ENCODE measurements at regions not wholly inside any gene's neighbourhood (a gene's known extent, or its start where the extent isn't known, plus 50 kb on each side); places are given as distances from the start of the nearest gene placed in this dataset.
"Not testable (repeated sequence)": the region's sequence is repeated elsewhere in the genome, so short reads cannot be mapped to it uniquely, and the experiment has no call there.

DNA sequence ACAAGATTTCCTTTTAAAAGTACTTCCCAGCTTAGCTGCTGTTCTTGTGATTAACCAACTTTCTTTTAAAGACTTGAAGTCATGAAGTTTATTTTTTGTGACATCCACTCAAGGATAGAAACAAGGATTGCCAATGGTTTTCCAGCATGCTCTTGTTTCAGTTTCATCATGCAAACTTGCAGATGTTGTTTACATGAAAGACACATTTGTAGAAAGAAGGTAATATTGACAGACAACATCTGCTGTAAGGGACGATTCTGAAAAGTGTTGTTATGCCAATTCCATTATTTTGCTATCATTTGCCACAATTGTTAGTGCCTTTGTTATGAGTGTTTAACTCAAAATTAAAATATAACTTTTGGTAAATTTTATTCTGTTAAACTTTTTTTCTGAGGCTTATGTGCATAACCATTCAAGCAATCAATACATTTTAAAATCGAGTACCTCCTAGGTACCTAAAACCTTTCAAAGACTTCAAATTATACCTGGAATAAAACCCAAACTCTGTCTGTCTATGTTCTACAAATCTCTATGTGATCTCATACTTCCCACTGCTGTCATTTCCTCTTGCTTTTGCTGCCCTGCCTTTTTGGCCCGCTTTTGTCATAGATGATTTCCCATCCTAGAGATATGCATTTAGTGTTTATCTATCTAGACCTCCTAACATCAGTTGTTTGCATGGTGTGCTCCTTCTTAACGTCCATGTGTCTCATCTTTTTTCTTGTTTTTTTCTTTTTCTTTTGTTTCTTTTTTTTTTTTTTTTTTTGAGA, 630.4 kb downstream of the NR2F2 start:
- no peak for FAIRE-seq

- no peak for FAIRE-seq
Observed at GRCh38 chr15:96966554-96966953, 636.1 kb downstream of the NR2F2 start.

DNA sequence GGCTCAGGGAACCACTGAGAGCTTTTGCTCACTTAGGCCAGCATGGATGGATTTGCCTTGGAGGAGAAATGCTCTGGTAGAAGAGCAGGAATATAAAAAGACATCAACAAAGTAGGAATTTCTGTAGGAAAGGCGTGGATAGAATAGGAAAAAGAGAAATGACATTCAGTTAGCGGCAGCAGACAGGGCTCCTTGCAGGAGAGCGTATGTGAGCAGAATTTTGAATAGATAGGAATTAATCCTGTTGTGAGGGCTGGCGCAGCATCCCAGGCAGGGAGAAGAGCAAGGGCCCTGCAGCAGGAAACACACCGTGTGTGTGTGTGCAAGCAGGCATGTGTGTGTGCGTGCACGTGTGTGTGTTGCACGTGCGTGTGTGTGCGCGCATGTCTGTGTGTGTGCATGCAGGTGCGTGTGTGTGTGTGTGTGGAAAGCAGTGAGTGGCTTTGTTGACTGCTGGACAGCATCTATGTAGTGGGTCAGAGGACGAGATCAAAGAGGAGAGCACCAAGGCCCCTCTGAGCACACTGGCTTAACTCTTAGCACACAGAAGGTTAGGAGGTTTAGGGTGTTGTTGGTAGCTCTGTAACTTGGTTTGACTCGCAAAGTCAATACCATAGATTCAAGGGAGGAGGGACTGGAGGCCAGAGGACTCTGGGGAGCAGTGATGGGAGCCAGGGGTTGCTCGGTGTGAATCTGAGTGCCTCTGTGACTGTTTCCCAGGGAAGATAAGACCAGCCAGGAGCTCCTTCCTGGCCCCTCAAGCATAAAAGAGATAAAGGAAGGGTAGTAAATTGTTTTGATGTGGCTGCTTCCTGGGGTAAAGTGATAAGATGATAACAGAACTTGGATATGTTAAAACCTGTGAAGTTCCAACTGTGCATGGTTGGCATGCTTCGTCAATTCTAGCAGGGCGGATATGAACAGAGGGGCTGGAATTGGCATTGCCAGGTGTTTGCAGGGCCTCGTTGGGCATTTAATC, 639.5 kb downstream of the NR2F2 start:
- FAIRE-seq, result no peak

DNA sequence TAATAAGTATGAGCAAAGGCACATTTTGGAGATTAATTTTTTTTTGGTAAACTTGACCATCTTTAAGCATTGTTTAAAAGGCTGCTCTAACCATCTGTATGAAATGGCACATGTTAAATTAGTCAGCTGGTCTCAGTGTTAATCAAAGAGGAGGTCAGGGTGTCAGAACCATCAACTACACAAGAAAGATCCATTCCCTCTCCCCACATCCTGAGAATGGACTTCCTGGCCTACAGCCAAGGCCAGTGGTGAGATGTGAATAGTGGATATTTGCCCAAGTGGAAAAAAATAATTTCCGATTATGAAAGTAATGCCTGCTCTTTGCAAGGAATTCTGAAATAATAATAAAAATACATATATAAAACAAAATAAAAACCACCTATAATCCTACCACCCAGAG, 641.7 kb downstream of the NR2F2 start:
- no peak for FAIRE-seq

GRCh38 chr15:96974761-96975160, 644.3 kb downstream of the NR2F2 start:
- FAIRE-seq, result no peak

DNA sequence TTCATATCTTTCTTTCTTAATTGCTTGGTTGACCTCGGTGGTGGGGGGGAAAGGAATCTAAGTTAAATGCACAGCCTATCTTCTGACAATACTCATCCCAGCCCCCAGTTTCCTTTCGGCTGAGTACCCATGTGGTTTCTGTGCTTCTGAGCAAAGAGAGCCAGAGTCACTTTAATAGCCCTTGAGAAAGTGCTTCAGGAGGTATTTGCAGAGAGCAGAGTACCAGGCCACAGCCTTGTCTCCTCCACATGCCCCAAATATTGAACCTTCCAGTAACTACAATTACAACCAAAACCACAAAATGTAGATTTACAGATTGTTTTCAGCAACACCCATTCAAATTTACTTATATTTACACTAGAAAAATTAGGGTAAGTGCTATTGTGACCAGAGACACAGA, 647.4 kb downstream of the NR2F2 start:
- no peak for FAIRE-seq

DNA sequence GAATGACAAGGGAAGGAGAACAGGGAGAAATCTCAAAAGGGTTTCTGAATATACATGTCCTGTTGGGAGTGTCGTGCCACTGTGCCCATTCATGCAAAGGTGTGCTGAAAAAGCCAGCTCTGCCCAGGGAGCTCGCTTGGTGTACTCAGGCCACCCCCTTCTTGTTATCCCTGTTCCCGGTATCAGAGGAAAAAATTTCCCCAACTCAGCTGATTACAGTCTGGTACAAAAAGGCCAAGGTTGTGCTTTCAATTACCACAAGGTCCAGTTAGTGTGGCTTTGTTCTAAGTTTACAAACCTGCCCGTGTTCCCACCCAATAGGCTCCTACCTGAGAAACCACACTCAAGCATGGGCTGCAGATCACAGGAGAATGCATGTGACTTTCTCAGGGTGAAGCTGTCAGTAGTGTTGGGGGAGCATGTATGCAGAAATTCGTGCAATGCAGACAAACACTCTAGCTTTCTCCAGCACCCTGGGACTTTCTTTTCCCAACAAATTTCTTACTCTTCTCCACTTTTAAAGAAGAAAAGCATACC, 648.5 kb downstream of the NR2F2 start:
- FAIRE-seq, result no peak

- not testable (repeated sequence) for FAIRE-seq
Observed at GRCh38 chr15:96984121-96984671, 653.7 kb downstream of the NR2F2 start.

GRCh38 chr15:96992817-96993216, 662.3 kb downstream of the NR2F2 start:
- FAIRE-seq, result no peak

DNA sequence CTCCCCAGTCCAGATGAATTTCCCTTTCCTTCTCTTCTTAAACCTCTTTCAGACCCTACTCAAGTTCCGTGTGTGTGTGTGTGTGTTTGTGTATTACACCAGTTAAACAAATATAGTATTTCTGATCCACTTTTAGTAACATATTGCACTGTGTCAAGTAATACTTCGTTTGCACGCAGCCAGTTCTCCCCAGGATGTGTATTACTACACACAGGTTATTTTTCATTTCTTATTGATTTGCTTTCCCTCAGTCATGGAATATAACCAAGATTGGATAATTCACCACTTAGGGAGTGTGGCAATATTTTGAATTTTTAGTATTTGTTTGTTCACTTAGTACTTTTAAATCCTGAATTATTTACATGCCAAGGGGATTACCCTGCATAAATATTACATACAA, 667.0 kb downstream of the NR2F2 start:
- FAIRE-seq, result no peak

GRCh38 chr15:97009031-97009431, 678.5 kb downstream of the NR2F2 start:
- FAIRE-seq, result no peak

DNA sequence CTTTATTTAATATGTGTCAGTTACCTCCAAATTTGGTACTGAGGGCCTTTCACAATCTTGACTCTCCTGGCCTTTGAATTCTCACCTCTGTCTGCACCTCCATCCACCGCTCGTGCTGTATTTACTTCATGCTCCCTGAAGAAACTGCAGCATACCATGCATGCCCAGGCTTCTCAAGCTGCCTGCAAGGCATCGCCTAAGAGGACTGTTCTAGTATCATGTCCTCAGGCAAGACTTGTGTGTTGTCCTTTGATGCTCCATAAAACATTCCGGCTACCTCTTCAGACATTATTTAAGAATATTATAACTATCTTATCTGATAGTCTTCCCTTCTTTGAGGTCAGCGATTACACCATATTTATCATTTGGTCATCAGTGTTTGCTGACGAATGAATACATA, 682.5 kb downstream of the NR2F2 start:
- no peak for FAIRE-seq

DNA sequence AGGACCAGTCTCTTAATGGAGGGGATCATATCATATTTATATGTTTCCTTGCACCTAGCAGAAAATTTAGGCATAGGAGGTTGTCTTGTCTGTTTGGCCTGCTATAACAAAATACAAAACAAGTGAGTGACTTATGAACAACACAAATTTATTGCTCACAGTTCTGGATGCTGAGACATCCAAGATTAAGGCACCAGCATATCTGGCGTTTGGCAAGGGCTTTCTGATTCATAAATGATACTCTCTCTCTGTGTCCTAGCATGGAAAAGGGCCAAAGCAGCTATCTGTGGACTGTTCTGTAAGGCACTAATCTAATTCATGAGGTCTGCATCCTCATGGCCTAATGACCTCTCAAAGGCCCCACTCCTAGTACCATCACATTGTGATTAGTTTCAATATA, 683.0 kb downstream of the NR2F2 start:
- no peak for FAIRE-seq

- FAIRE-seq, result no peak
Observed at GRCh38 chr15:97014001-97014400, 683.5 kb downstream of the NR2F2 start.

- no peak for FAIRE-seq
Observed at GRCh38 chr15:97023488-97023844, 693.0 kb downstream of the NR2F2 start.

- no peak for FAIRE-seq
Observed at GRCh38 chr15:97026781-97027180, 696.3 kb downstream of the NR2F2 start.

DNA sequence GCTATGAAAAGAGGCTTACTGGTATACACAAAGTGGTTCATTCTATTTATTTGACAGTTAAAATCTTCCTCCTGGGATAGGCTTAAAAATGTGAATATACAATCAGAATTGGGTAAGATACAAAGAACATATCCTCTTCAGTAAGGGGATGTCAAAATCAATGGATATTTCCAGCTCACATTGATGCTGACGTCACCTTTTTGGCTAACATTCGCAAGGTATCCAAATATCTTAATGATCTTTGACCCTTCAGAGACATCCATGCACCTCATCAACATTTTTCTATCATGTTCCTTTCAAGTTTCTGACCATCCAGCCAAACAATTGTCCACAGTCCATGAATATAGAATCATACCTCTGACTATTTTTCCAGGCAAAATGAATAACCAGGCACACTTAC, 697.3 kb downstream of the NR2F2 start:
- FAIRE-seq, result no peak

DNA sequence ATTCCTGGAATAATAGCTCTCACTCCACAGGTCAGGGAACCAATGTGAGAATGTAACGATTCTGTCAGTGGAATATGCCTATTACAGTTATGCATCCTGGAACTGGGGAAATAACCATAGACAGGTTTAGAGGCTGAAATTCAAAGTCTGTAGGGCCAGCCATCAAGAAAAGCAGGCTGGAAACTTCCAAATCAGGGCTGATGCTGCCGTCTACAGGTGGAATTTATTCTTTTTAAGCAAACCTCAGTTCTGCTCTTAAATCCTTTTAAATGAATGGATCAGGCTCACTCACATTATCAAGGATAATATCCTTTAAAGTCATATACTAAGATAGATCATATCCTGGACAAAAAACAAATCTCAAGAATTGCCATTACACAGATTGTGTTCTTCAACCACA, 699.8 kb downstream of the NR2F2 start:
- no peak for FAIRE-seq

- FAIRE-seq, result no peak
Observed at GRCh38 chr15:97036301-97036700, 705.8 kb downstream of the NR2F2 start.

- no peak for FAIRE-seq
Observed at GRCh38 chr15:97037080-97037479, 706.6 kb downstream of the NR2F2 start.

DNA sequence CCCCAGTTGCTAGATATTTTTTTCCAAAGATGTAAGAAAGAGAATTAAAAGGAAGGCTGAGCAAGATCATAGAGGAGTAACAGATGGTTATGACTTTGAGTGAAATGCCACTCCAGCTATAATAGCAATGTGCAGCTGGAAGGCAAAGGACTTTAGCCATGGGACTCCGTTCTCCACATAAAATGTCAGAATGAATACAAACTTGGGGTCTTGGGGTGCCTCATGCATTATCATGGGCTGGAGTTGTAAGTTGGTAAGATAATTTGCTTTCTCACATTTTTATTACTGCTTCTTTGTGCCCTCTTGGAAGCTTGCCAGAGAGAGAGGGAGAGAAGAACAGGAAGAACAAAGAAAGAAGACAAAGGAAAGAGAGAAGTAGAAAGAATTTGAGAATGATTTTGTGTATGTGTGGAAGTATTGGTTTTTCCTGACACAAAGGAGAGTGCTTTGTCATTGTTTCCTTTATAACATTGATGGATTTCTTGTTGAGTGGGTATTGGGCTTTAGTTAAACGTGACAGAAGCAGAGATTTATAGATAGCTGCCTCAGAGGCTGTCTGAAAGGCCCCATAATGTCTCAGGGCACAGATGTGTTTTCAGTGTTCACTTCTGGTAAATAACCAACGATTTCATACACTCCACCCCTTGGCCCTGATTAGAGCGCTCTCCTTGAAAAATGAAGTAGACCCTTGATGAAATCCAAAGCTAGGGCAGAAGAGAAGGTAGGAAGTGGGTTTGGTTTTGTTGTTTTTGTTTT, 715.3 kb downstream of the NR2F2 start:
- FAIRE-seq, result no peak

DNA sequence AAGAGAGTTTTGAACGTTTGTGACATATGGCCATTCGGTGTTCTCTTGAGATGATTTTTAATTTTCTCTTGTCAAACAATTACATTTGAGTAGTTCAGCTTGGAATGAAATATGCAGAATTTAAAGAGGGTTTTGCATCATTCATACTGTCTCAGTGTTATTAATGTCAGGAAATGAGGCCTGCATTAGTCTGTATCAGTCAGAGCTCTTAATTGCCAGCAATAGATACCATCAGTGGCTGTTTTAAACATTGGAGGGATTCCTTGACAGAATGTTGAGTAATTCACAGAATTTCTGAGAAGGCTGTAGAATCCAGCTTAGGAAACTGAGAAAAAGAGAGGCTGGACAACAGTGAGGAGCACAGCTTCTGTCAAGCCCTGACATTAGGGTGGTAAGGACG, 722.0 kb downstream of the NR2F2 start:
- no peak for FAIRE-seq

- FAIRE-seq, result no peak
Observed at GRCh38 chr15:97053635-97054034, 723.1 kb downstream of the NR2F2 start.

Measured in islet of Langerhans (tissue), 1 donor.